GM12892 (cell line): ENCODE measurements at regions not wholly inside any gene's neighbourhood (a gene's known extent, or its start where the extent isn't known, plus 50 kb on each side); places are given as distances from the start of the nearest gene placed in this dataset.

Experiments used
- DNase-seq: peaks from one replicate; pipeline ENCODE4 v3.0.0; 2011; ENCODE audit not compliant: insufficient read length
- FAIRE-seq: peaks from 2 replicates; lab custom pipeline; 2011; peaks lifted over from hg19 to GRCh38; lab: Jason Lieb, UNC
- POLR2A ChIP-seq: IDR thresholded peaks from 2 replicates; pipeline ENCODE4 v1.6.1; 2011; ENCODE audit warnings: low read depth, low read length, control low read depth
- POLR2AphosphoS5 ChIP-seq: IDR thresholded peaks from 2 replicates; pipeline ENCODE4 v1.6.1; 2011; ENCODE audit warnings: low read depth, low read length, control low read depth
- TAF1 ChIP-seq: IDR thresholded peaks from 2 replicates; pipeline ENCODE4 v1.6.1; 2011; ENCODE audit warnings: low read depth, mild to moderate bottlenecking, control low read depth, low read length, borderline replicate concordance

GRCh38 chr22:27011133-27011532, 353.7 kb downstream of the MIAT start:
- DNase-seq (no peak), FAIRE-seq (no peak)
- TF ChIP-seq POLR2A (no peak), TAF1 (no peak), POLR2AphosphoS5 (no peak)

GRCh38 chr22:27011717-27012116, 354.3 kb downstream of the MIAT start:
- DNase-seq (no peak), FAIRE-seq (no peak)
- no peak for TF ChIP-seq POLR2AphosphoS5
- no peak for TF ChIP-seq POLR2A
- TF ChIP-seq TAF1 = no peak

GRCh38 chr22:27019827-27020226, 362.4 kb downstream of the MIAT start:
- TF ChIP-seq POLR2AphosphoS5 = no peak
- TF ChIP-seq POLR2A = no peak
- no peak for TF ChIP-seq TAF1
- FAIRE-seq (no peak), DNase-seq (no peak)

- DNase-seq (no peak), FAIRE-seq (no peak)
- TF ChIP-seq POLR2AphosphoS5 (no peak), TAF1 (no peak), POLR2A (no peak)
These were observed 365.0 kb downstream of the MIAT start for GRCh38 chr22:27022274-27022895.

- TF ChIP-seq TAF1 (no peak), POLR2AphosphoS5 (no peak), POLR2A (no peak)
- FAIRE-seq (no peak), DNase-seq (no peak)
These were observed 365.5 kb downstream of the MIAT start for GRCh38 chr22:27022896-27023361.

GRCh38 chr22:27023591-27023990, 366.2 kb downstream of the MIAT start:
- DNase-seq (no peak), FAIRE-seq (no peak)
- TF ChIP-seq TAF1 = no peak
- no peak for TF ChIP-seq POLR2A
- TF ChIP-seq POLR2AphosphoS5 = no peak

- DNase-seq (no peak), FAIRE-seq (no peak)
- TF ChIP-seq POLR2A (no peak), TAF1 (no peak), POLR2AphosphoS5 (no peak)
These were observed 367.6 kb downstream of the MIAT start for GRCh38 chr22:27024982-27025381.

GRCh38 chr22:27028093-27028492, 370.7 kb downstream of the MIAT start:
- FAIRE-seq (no peak), DNase-seq (no peak)
- TF ChIP-seq TAF1 (no peak), POLR2AphosphoS5 (no peak), POLR2A (no peak)

GRCh38 chr22:27029584-27030130, 372.3 kb downstream of the MIAT start:
- TF ChIP-seq POLR2AphosphoS5 (no peak), TAF1 (no peak), POLR2A (no peak)
- no peak for FAIRE-seq
- DNase-seq = no peak

GRCh38 chr22:27032091-27032761, 374.8 kb downstream of the MIAT start:
- no peak for TF ChIP-seq POLR2AphosphoS5
- TF ChIP-seq TAF1 = no peak
- TF ChIP-seq POLR2A = no peak
- DNase-seq (no peak), FAIRE-seq (no peak)

- no peak for FAIRE-seq
These were observed 384.4 kb downstream of the MIAT start for GRCh38 chr22:27041745-27042310.

More at GRCh38 chr22:27041745-27042310, 384.4 kb downstream of the MIAT start:
- no peak for DNase-seq
- TF ChIP-seq TAF1 = no peak
- no peak for TF ChIP-seq POLR2A
- no peak for TF ChIP-seq POLR2AphosphoS5
